GM23248 (cell line): ENCODE measurements at regions not wholly inside any gene's neighbourhood (a gene's known extent, or its start where the extent isn't known, plus 50 kb on each side); places are given as distances from the start of the nearest gene placed in this dataset.

ENCODE experiments used
- DNase-seq: peaks from one replicate; pipeline ENCODE4 v3.0.0-alpha.2; 2015
- H2AFZ ChIP-seq: fragments of 200-600 bp; sonication (generic); 2 replicates; pipeline ENCODE4 v1.6.1; 2016; ENCODE audit warnings: antibody characterized with exemption
- H3F3A ChIP-seq: fragments of 200-600 bp; sonication (generic); 2 replicates; pipeline ENCODE4 v1.6.1; 2016; ENCODE audit warnings: mild to moderate bottlenecking, antibody characterized with exemption, mixed run types; ENCODE audit not compliant: insufficient read depth
- H3K27ac ChIP-seq: fragments of 200-600 bp; sonication (generic); 2 replicates; pipeline ENCODE4 v1.5.1; 2016; ENCODE audit warnings: mild to moderate bottlenecking
- H3K27me3 ChIP-seq: fragments of 200-600 bp; sonication (generic); replicated peaks from 2 replicates; pipeline ENCODE4 v1.6.1; 2016; ENCODE audit warnings: mild to moderate bottlenecking; ENCODE audit not compliant: insufficient read depth
- H3K36me3 ChIP-seq: fragments of 200-600 bp; sonication (generic); 2 replicates; pipeline ENCODE4 v1.6.1; 2016; ENCODE audit warnings: low read depth, mild to moderate bottlenecking
- H3K4me1 ChIP-seq: fragments of 200-600 bp; sonication (generic); 2 replicates; pipeline ENCODE4 v1.6.1; 2016; ENCODE audit warnings: mild to moderate bottlenecking; ENCODE audit not compliant: insufficient read depth
- H3K4me2 ChIP-seq: fragments of 200-600 bp; sonication (generic); one replicate; pipeline ENCODE4 v1.6.1; 2016; ENCODE audit warnings: mild to moderate bottlenecking; ENCODE audit not compliant: unreplicated experiment
- H3K4me3 ChIP-seq: fragments of 200-600 bp; sonication (generic); 2 replicates; pipeline ENCODE4 v1.5.1; 2016; ENCODE audit warnings: mild to moderate bottlenecking
- H3K79me2 ChIP-seq: fragments of 200-600 bp; sonication (generic); 2 replicates; pipeline ENCODE4 v1.6.1; 2016; ENCODE audit warnings: mild to moderate bottlenecking; ENCODE audit not compliant: insufficient read depth
- H3K9ac ChIP-seq: fragments of 200-600 bp; sonication (generic); 2 replicates; pipeline ENCODE4 v1.6.1; 2016; ENCODE audit warnings: mild to moderate bottlenecking
- H3K9me2 ChIP-seq: fragments of 200-600 bp; sonication (generic); 2 replicates; pipeline ENCODE4 v1.6.1; 2016; ENCODE audit warnings: mixed run types, mild to moderate bottlenecking, moderate library complexity; ENCODE audit not compliant: insufficient read depth
- H3K9me3 ChIP-seq: fragments of 200-600 bp; sonication (generic); one replicate; pipeline ENCODE4 v1.6.1; 2017; ENCODE audit warnings: low read depth
- H4K20me1 ChIP-seq: fragments of 200-600 bp; sonication (generic); 2 replicates; pipeline ENCODE4 v1.6.0; 2016; ENCODE audit not compliant: insufficient read depth
- EZH2 ChIP-seq: fragments of 200-600 bp; sonication (generic); IDR thresholded peaks from 2 replicates; pipeline ENCODE4 v1.6.1; 2018; ENCODE audit warnings: antibody characterized with exemption, mild to moderate bottlenecking; ENCODE audit not compliant: insufficient read depth, poor library complexity, severe bottlenecking
- EZH2phosphoT487 ChIP-seq: fragments of 200-600 bp; sonication (generic); IDR thresholded peaks from 2 replicates; pipeline ENCODE4 v1.6.1; 2018; ENCODE audit warnings: antibody characterized with exemption, moderate library complexity, mild to moderate bottlenecking, low read depth; ENCODE audit not compliant: insufficient read depth
- WGBS, 2 experiments: methylation state at CpG; one replicate each; pipeline ENCODE4 v1.1.6; 2015 to 2017; ENCODE audit warnings: low lambda C conversion rate in 2 of 2, low coverage in 1 of 2; ENCODE audit errors: missing lambda C conversion rate in 2 of 2; 5-methylcytosine and 5-hydroxymethylcytosine counted together
- in situ Hi-C: fragments of 300-500 bp; cut with MboI; formaldehyde crosslinking; loops from 2 replicates; pipeline ENCODE4 v1.15.0; 2020

- H4K20me1 ChIP-seq = no peaks in the 10 kb centered on the region
- DNase-seq = no peak
- no peaks in the 10 kb centered on the region for H3F3A ChIP-seq
- in situ Hi-C loops = no loop called here
- peaks cover 2% of the 10 kb centered on the region for H3K9me3 ChIP-seq
- no peak overlapping the region for H2AFZ ChIP-seq
- H3K4me1 ChIP-seq = no peaks in the 10 kb centered on the region
- H3K9ac ChIP-seq = no peak overlapping the region
- H3K79me2 ChIP-seq = no peaks in the 10 kb centered on the region
- H3K4me2 ChIP-seq = no peak overlapping the region
- 26 to 34% methylated on average over 3 of the region's 3 CpGs for WGBS, 2 experiments
- TF ChIP-seq EZH2 (no peak), EZH2phosphoT487 (no peak)
- no peaks in the 10 kb centered on the region for H3K27me3 ChIP-seq
- H3K4me3 ChIP-seq = no peak overlapping the region
- H3K27ac ChIP-seq = no peak overlapping the region
- no peaks in the 10 kb centered on the region for H3K36me3 ChIP-seq
- no peaks in the 10 kb centered on the region for H3K9me2 ChIP-seq
These were observed 1139.1 kb upstream of the SEMA6A start for GRCh38 chr5:117713585-117714198.

- Histone ChIP-seq H4K20me1 (no peaks in the 10 kb centered on the region), H3K27ac (no peak overlapping the region), H3K4me1 (no peaks in the 10 kb centered on the region), H3K9ac (no peak overlapping the region), H3K4me3 (no peak overlapping the region), H2AFZ (no peak overlapping the region), H3K27me3 (no peaks in the 10 kb centered on the region), H3K79me2 (no peaks in the 10 kb centered on the region), H3K9me2 (no peaks in the 10 kb centered on the region), H3K4me2 (no peak overlapping the region), H3K9me3 (no peaks in the 10 kb centered on the region), H3K36me3 (no peaks in the 10 kb centered on the region), H3F3A (no peaks in the 10 kb centered on the region)
- in situ Hi-C loops = no loop called here
- WGBS, 2 experiments = 5 to 14% methylated on average over 1 of the region's 1 CpG
- no peak for TF ChIP-seq EZH2phosphoT487
- no peak for TF ChIP-seq EZH2
- no peak for DNase-seq
These were observed 1126.4 kb upstream of the SEMA6A start for GRCh38 chr5:117701062-117701461.

- no peak overlapping the region for H3K4me2 ChIP-seq
- no peak overlapping the region for H3K9ac ChIP-seq
- DNase-seq = no peak
- no peak overlapping the region for H3K27ac ChIP-seq
- H3K4me1 ChIP-seq = no peaks in the 10 kb centered on the region
- TF ChIP-seq EZH2phosphoT487 = no peak
- TF ChIP-seq EZH2 = no peak
- WGBS, 2 experiments = 5 to 35% methylated on average over 1 of the region's 1 CpG
- H3K9me3 ChIP-seq = no peaks in the 10 kb centered on the region
- H4K20me1 ChIP-seq = no peaks in the 10 kb centered on the region
- H2AFZ ChIP-seq = no peak overlapping the region
- H3K4me3 ChIP-seq = no peak overlapping the region
- no peaks in the 10 kb centered on the region for H3F3A ChIP-seq
- in situ Hi-C loops = no loop called here
- no peaks in the 10 kb centered on the region for H3K79me2 ChIP-seq
- H3K9me2 ChIP-seq = no peaks in the 10 kb centered on the region
- no peaks in the 10 kb centered on the region for H3K36me3 ChIP-seq
- H3K27me3 ChIP-seq = no peaks in the 10 kb centered on the region
These were observed 1118.0 kb upstream of the SEMA6A start for GRCh38 chr5:117692606-117693005.

GRCh38 chr5:117691081-117691870 is 1116.7 kb upstream of the SEMA6A start:
- Histone ChIP-seq H2AFZ (no peak overlapping the region), H3F3A (no peaks in the 10 kb centered on the region), H4K20me1 (no peaks in the 10 kb centered on the region), H3K4me2 (no peak overlapping the region), H3K9me2 (no peaks in the 10 kb centered on the region), H3K27ac (no peak overlapping the region), H3K4me3 (no peak overlapping the region), H3K79me2 (no peaks in the 10 kb centered on the region), H3K36me3 (no peaks in the 10 kb centered on the region), H3K9me3 (no peaks in the 10 kb centered on the region), H3K4me1 (no peaks in the 10 kb centered on the region), H3K27me3 (no peaks in the 10 kb centered on the region), H3K9ac (no peak overlapping the region)
- in situ Hi-C loops = no loop called here
- WGBS, 2 experiments = 2 to 4% methylated on average over 5 of the region's 5 CpGs
- no peak for DNase-seq
- no peak for TF ChIP-seq EZH2
- no peak for TF ChIP-seq EZH2phosphoT487
